Activated CD4-positive, alpha-beta memory T cell treated with anti-CD3 and anti-CD28 coated beads, Interleukin-2, amount 10 ng/mL, durations not matched to agents 7 days and 5 days (primary cell): ENCODE measurements at regions not wholly inside any gene's neighbourhood (a gene's known extent, or its start where the extent isn't known, plus 50 kb on each side); places are given as distances from the start of the nearest gene placed in this dataset.

Experiments
- CTCF ChIA-PET: fragments of 350-600 bp; sonication (Branson Sonifier 250); formaldehyde crosslinking; loops from one replicate; lab custom pipeline; 2021; ENCODE audit warnings: antibody characterized with exemption, inconsistent platforms; lab: Charles Lee
- POLR2A ChIA-PET: fragments of 350-600 bp; sonication (Branson Sonifier 250); formaldehyde crosslinking; loops from one replicate; lab custom pipeline; 2021; ENCODE audit warnings: antibody characterized with exemption; lab: Charles Lee
- DNase-seq: peaks from one replicate; pipeline ENCODE4 v3.0.0-alpha.2; 2020
- H3K27ac Mint-ChIP-seq: one replicate; pipeline ENCODE4 v1.8.0; 2021; ENCODE audit warnings: mild to moderate bottlenecking, mixed read lengths
- H3K27me3 Mint-ChIP-seq: one replicate; pipeline ENCODE4 v1.8.0; 2021; ENCODE audit warnings: mixed read lengths
- H3K36me3 Mint-ChIP-seq: one replicate; pipeline ENCODE4 v1.8.0; 2021; ENCODE audit warnings: low read depth, mixed read lengths
- H3K4me1 Mint-ChIP-seq: one replicate; pipeline ENCODE4 v1.8.0; 2021; ENCODE audit warnings: mixed read lengths
- H3K4me3 Mint-ChIP-seq: one replicate; pipeline ENCODE4 v1.8.0; 2021; ENCODE audit warnings: mild to moderate bottlenecking, mixed read lengths
- H3K9me3 Mint-ChIP-seq: one replicate; pipeline ENCODE4 v1.8.0; 2021; ENCODE audit warnings: mixed read lengths

- no peak overlapping the region for H3K27ac Mint-ChIP-seq
- POLR2A ChIA-PET = no interaction called here
- CTCF ChIA-PET = interaction anchor here (2.2 kb wide), 1 partner anchor 13 kb away, joined by 8 read pairs; no protein-coding TSS in a partner anchor
- H3K9me3 Mint-ChIP-seq = no peaks in the 10 kb centered on the region
- no peak for DNase-seq
- no peak overlapping the region for H3K4me3 Mint-ChIP-seq
- H3K36me3 Mint-ChIP-seq = no peaks in the 10 kb centered on the region
- no peaks in the 10 kb centered on the region for H3K4me1 Mint-ChIP-seq
- H3K27me3 Mint-ChIP-seq = no peaks in the 10 kb centered on the region
Observed at GRCh38 chr4:138092060-138092459, 150.1 kb downstream of the SLC7A11 start.

- H3K4me1 Mint-ChIP-seq = no peaks in the 10 kb centered on the region
- ChIA-PET CTCF (interaction anchor here (1.1 to 2.2 kb wide), 12 partner anchors 9 to 431 kb away, joined by 3 to 15 read pairs (median 5); no protein-coding TSS in a partner anchor), POLR2A (no interaction called here)
- no peaks in the 10 kb centered on the region for H3K27me3 Mint-ChIP-seq
- H3K9me3 Mint-ChIP-seq = no peaks in the 10 kb centered on the region
- H3K4me3 Mint-ChIP-seq = no peak overlapping the region
- no peaks in the 10 kb centered on the region for H3K36me3 Mint-ChIP-seq
- no peak for DNase-seq
- H3K27ac Mint-ChIP-seq = no peak overlapping the region
Observed at GRCh38 chr4:138090918-138091676, 151.1 kb downstream of the SLC7A11 start.

GRCh38 chr4:138090150-138090917 is 151.8 kb downstream of the SLC7A11 start:
- no peaks in the 10 kb centered on the region for H3K36me3 Mint-ChIP-seq
- H3K9me3 Mint-ChIP-seq = no peaks in the 10 kb centered on the region
- no peak overlapping the region for H3K27ac Mint-ChIP-seq
- H3K27me3 Mint-ChIP-seq = no peaks in the 10 kb centered on the region
- H3K4me1 Mint-ChIP-seq = no peaks in the 10 kb centered on the region
- ChIA-PET POLR2A (no interaction called here), CTCF (interaction anchor here (0.8 to 2.2 kb wide), 17 partner anchors 10 to 431 kb away, joined by 3 to 15 read pairs (median 4); no protein-coding TSS in a partner anchor)
- no peak overlapping the region for H3K4me3 Mint-ChIP-seq
- DNase-seq = peak; percentile 31

GRCh38 chr4:138088449-138089208 is 153.5 kb downstream of the SLC7A11 start:
- Mint-ChIP-seq H3K4me1 (no peaks in the 10 kb centered on the region), H3K4me3 (no peak overlapping the region), H3K27ac (no peak overlapping the region), H3K27me3 (no peaks in the 10 kb centered on the region), H3K9me3 (no peaks in the 10 kb centered on the region), H3K36me3 (no peaks in the 10 kb centered on the region)
- CTCF ChIA-PET = no interaction called here
- no peak for DNase-seq
- POLR2A ChIA-PET = no interaction called here

- no peaks in the 10 kb centered on the region for H3K36me3 Mint-ChIP-seq
- ChIA-PET POLR2A (no interaction called here), CTCF (no interaction called here)
- H3K9me3 Mint-ChIP-seq = no peaks in the 10 kb centered on the region
- no peak overlapping the region for H3K4me3 Mint-ChIP-seq
- H3K27me3 Mint-ChIP-seq = no peaks in the 10 kb centered on the region
- no peak for DNase-seq
- no peaks in the 10 kb centered on the region for H3K4me1 Mint-ChIP-seq
- no peak overlapping the region for H3K27ac Mint-ChIP-seq
Observed at GRCh38 chr4:138087066-138087719, 155.0 kb downstream of the SLC7A11 start.

- H3K36me3 Mint-ChIP-seq = no peaks in the 10 kb centered on the region
- no peak overlapping the region for H3K4me3 Mint-ChIP-seq
- H3K4me1 Mint-ChIP-seq = no peaks in the 10 kb centered on the region
- no peak for DNase-seq
- H3K27me3 Mint-ChIP-seq = no peaks in the 10 kb centered on the region
- ChIA-PET POLR2A (no interaction called here), CTCF (no interaction called here)
- no peaks in the 10 kb centered on the region for H3K9me3 Mint-ChIP-seq
- H3K27ac Mint-ChIP-seq = no peak overlapping the region
Observed at GRCh38 chr4:138086611-138087041, 155.5 kb downstream of the SLC7A11 start.

- ChIA-PET POLR2A (no interaction called here), CTCF (no interaction called here)
- no peak overlapping the region for H3K27ac Mint-ChIP-seq
- H3K27me3 Mint-ChIP-seq = no peaks in the 10 kb centered on the region
- no peaks in the 10 kb centered on the region for H3K4me1 Mint-ChIP-seq
- H3K4me3 Mint-ChIP-seq = no peak overlapping the region
- H3K36me3 Mint-ChIP-seq = no peaks in the 10 kb centered on the region
- DNase-seq = no peak
- H3K9me3 Mint-ChIP-seq = no peaks in the 10 kb centered on the region
Observed at GRCh38 chr4:138085736-138086305, 156.3 kb downstream of the SLC7A11 start.

GRCh38 chr4:138078751-138079520 is 163.2 kb downstream of the SLC7A11 start:
- Mint-ChIP-seq H3K4me3 (no peak overlapping the region), H3K27ac (no peak overlapping the region), H3K9me3 (no peaks in the 10 kb centered on the region), H3K27me3 (no peaks in the 10 kb centered on the region), H3K4me1 (no peaks in the 10 kb centered on the region), H3K36me3 (no peaks in the 10 kb centered on the region)
- POLR2A ChIA-PET = no interaction called here
- no peak for DNase-seq
- CTCF ChIA-PET = interaction anchor here (2.7 kb wide), 1 partner anchor 11 kb away, joined by 11 read pairs; no protein-coding TSS in a partner anchor

GRCh38 chr4:138078253-138078652 is 163.9 kb downstream of the SLC7A11 start:
- ChIA-PET POLR2A (no interaction called here), CTCF (interaction anchor here (1.5 kb wide), 1 partner anchor 12 kb away, joined by 4 read pairs; no protein-coding TSS in a partner anchor)
- Mint-ChIP-seq H3K36me3 (no peaks in the 10 kb centered on the region), H3K4me3 (no peak overlapping the region), H3K27ac (no peak overlapping the region), H3K9me3 (no peaks in the 10 kb centered on the region), H3K27me3 (no peaks in the 10 kb centered on the region), H3K4me1 (no peaks in the 10 kb centered on the region)
- no peak for DNase-seq

GRCh38 chr4:138076561-138076960 is 165.6 kb downstream of the SLC7A11 start:
- DNase-seq = no peak
- Mint-ChIP-seq H3K36me3 (no peaks in the 10 kb centered on the region), H3K4me3 (no peak overlapping the region), H3K9me3 (no peaks in the 10 kb centered on the region), H3K4me1 (no peaks in the 10 kb centered on the region), H3K27ac (no peak overlapping the region), H3K27me3 (no peaks in the 10 kb centered on the region)
- ChIA-PET CTCF (no interaction called here), POLR2A (no interaction called here)

- Mint-ChIP-seq H3K9me3 (no peaks in the 10 kb centered on the region), H3K27ac (no peak overlapping the region), H3K27me3 (no peaks in the 10 kb centered on the region), H3K4me1 (no peaks in the 10 kb centered on the region), H3K4me3 (no peak overlapping the region), H3K36me3 (no peaks in the 10 kb centered on the region)
- CTCF ChIA-PET = no interaction called here
- no peak for DNase-seq
- POLR2A ChIA-PET = no interaction called here
Observed at GRCh38 chr4:138070816-138071215, 171.3 kb downstream of the SLC7A11 start.

- Mint-ChIP-seq H3K36me3 (no peaks in the 10 kb centered on the region), H3K27ac (no peak overlapping the region), H3K9me3 (peaks cover 12% of the 10 kb centered on the region), H3K27me3 (no peaks in the 10 kb centered on the region), H3K4me3 (no peak overlapping the region), H3K4me1 (no peaks in the 10 kb centered on the region)
- ChIA-PET POLR2A (no interaction called here), CTCF (no interaction called here)
- no peak for DNase-seq
Observed at GRCh38 chr4:138063581-138063980, 178.6 kb downstream of the SLC7A11 start.
